ENCODE measurements at regions not wholly inside any gene's neighbourhood (a gene's known extent, or its start where the extent isn't known, plus 50 kb on each side); places are given as distances from the start of the nearest gene placed in this dataset.

DNA sequence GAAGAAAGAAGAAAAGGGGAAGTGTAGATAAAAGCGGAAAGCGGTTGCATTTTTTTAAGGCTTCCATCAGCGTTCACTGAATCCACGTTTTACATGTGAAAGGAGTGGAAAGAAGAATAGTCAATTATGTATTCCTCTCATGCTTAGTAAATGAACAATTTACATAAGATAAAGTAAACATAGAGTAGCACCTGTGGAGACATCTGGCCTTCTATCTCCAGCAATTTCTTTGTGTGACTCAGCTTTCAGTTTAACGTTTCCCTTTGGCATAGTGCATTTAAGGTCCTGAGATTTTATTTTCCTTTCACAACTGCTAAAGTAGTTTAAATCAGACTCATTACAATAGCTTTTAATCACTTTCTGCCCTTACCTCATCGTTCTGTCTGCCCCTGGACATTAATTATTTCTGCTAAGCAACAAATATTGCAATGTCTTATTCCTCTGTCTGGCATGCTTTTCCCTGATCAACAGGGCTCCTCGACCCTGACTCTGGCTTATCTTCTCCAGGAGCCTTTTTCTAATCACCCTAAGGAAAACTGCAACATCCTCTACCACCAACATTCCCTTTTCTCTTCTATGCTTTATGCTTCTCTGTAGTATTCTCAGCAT, 383.5 kb upstream of the VWC2 start:
- DNase-seq (ENCODE audit: low read depth), result no peak
- H3K4me3 ChIP-seq (ENCODE audit: low read depth, low read length), result no peak overlapping the region
- TF ChIP-seq, protein P1, sequence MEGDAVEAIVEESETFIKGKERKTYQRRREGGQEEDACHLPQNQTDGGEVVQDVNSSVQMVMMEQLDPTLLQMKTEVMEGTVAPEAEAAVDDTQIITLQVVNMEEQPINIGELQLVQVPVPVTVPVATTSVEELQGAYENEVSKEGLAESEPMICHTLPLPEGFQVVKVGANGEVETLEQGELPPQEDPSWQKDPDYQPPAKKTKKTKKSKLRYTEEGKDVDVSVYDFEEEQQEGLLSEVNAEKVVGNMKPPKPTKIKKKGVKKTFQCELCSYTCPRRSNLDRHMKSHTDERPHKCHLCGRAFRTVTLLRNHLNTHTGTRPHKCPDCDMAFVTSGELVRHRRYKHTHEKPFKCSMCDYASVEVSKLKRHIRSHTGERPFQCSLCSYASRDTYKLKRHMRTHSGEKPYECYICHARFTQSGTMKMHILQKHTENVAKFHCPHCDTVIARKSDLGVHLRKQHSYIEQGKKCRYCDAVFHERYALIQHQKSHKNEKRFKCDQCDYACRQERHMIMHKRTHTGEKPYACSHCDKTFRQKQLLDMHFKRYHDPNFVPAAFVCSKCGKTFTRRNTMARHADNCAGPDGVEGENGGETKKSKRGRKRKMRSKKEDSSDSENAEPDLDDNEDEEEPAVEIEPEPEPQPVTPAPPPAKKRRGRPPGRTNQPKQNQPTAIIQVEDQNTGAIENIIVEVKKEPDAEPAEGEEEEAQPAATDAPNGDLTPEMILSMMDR (conservative IDR thresholded peaks at IDR 0.05; ENCODE audit: low read depth, low read length), result no peak

GRCh38 chr7:49396229-49396628, 377.2 kb upstream of the VWC2 start:
- H3K4me3 ChIP-seq (ENCODE audit: low read depth, low read length), result no peak overlapping the region

GRCh38 chr7:49397750-49398149, 375.7 kb upstream of the VWC2 start:
- TF ChIP-seq, protein P1 (conservative IDR thresholded peaks at IDR 0.05; ENCODE audit: low read depth, low read length), result no peak
- DNase-seq (ENCODE audit: low read depth), result no peak
- H3K4me3 ChIP-seq (ENCODE audit: low read depth, low read length), result no peak overlapping the region

More at GRCh38 chr7:49396229-49396628, 377.2 kb upstream of the VWC2 start:
- DNase-seq (ENCODE audit: low read depth), result peak; percentile 22
- TF ChIP-seq, protein P1 (conservative IDR thresholded peaks at IDR 0.05; ENCODE audit: low read depth, low read length), result no peak

- H3K4me3 ChIP-seq (ENCODE audit: low read depth, low read length), result no peak overlapping the region
- no peak for DNase-seq (ENCODE audit: low read depth)
- TF ChIP-seq, protein P1 (conservative IDR thresholded peaks at IDR 0.05; ENCODE audit: low read depth, low read length), result no peak
Observed at GRCh38 chr7:49398236-49398635, 375.2 kb upstream of the VWC2 start.

DNA sequence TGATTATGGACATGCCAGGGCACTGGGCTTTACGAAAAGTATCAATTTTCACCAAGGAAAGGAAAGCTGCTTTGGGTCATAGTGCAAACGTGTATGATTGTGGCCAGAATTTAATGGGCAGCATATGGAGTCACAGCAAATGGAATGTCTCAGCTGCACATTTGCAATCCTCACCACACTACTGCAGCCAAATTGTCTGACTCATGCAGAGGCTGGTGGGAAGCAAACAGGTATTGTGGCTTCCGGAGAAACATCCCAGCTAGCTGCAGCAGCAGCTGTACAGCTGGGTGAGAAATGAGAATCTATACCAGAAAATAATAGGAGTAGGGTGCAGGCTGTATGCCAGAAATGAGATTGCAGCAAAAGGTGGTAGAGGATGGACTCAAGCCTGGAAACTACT, 374.7 kb upstream of the VWC2 start:
- TF ChIP-seq, protein P1 (conservative IDR thresholded peaks at IDR 0.05; ENCODE audit: low read depth, low read length), result no peak
- H3K4me3 ChIP-seq (ENCODE audit: low read depth, low read length), result no peak overlapping the region
- DNase-seq (ENCODE audit: low read depth), result peak; percentile 19

- no peak for DNase-seq (ENCODE audit: low read depth)
- H3K4me3 ChIP-seq (ENCODE audit: low read depth, low read length), result no peak overlapping the region
- TF ChIP-seq, protein P1 (conservative IDR thresholded peaks at IDR 0.05; ENCODE audit: low read depth, low read length), result no peak
Observed at GRCh38 chr7:49400891-49401550, 372.4 kb upstream of the VWC2 start.

DNA sequence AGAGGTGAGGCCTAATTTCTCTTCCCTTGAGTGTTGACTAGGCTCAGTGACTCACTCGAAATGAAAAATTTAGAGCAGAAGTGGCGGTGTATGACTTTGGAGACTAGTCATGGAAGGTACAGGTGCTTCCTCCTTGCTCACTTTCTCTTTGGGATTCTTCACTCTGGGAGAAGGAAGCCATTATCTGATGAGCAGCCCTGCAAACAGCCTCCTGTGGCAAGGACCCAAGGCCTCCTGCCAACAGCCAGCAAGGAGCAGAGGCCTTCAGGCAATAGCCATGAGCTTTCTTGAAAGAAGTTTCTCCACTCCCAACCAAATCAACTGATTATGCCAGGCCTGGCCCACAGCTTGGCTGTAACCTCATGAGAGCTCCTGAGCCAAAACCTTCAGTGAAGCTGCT, 369.6 kb upstream of the VWC2 start:
- DNase-seq (ENCODE audit: low read depth), result no peak
- TF ChIP-seq, protein P1 (conservative IDR thresholded peaks at IDR 0.05; ENCODE audit: low read depth, low read length), result no peak
- no peak overlapping the region for H3K4me3 ChIP-seq (ENCODE audit: low read depth, low read length)

All from epithelial cell of proximal tubule (primary cell).